ENCODE measurements at regions not wholly inside any gene's neighbourhood (a gene's known extent, or its start where the extent isn't known, plus 50 kb on each side); places are given as distances from the start of the nearest gene placed in this dataset.

DNA sequence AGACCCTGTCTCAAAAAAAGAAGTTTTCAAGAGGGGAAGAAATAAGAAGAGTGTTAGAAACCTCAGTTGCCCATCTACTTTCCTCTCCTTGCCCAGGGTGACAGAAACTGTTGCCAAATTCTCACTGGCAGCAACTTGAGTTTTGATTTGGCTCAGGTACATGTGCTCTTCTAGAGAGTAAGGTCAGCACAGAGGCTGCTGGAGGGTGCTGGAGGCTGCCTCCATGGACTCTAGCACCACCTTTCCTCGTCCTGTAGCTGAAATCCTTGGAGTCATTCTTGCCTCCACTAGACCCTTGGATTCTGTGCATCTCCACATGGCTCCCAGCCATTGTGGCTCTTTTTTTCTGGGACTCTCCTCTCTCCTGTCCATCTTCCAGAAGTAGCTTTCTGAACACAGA, 149.1 kb downstream of the TM9SF2 start:
- DNase-seq = no peak
- BruUV-seq (replicated peaks) = no TSS peak
- no peaks in the 10 kb centered on the region for H3K9me3 ChIP-seq (ENCODE audit: insufficient read depth, low read depth)
- H3K4me1 ChIP-seq (replicated peaks; ENCODE audit: insufficient read depth) = no peaks in the 10 kb centered on the region
- no peaks in the 10 kb centered on the region for H3K36me3 ChIP-seq (ENCODE audit: low read depth)
- no peak overlapping the region for H3K27ac ChIP-seq
- ChIA-PET CTCF (interaction anchor here (0.6 kb wide), 1 partner anchor 582 kb away, joined by 3 read pairs; no protein-coding TSS in a partner anchor), POLR2A (ENCODE audit: unreplicated experiment) (no interaction called here)
- intact Hi-C loops (cut with micrococcal nuclease; ENCODE audit: unreplicated experiment) = loop anchor here (10.0 kb wide), 1 partner anchor 1474 kb away; no protein-coding TSS in a partner anchor
- H4K20me1 ChIP-seq (ENCODE audit: insufficient read depth) = no peaks in the 10 kb centered on the region
- no peaks in the 10 kb centered on the region for H3K27me3 ChIP-seq (ENCODE audit: insufficient read depth, low read depth)
- H3F3A ChIP-seq (ENCODE audit: insufficient read depth, low read depth) = no peaks in the 10 kb centered on the region
- no peak overlapping the region for H2AFZ ChIP-seq
- no peaks in the 10 kb centered on the region for H3K79me2 ChIP-seq (ENCODE audit: low read depth)
- no peak overlapping the region for H3K4me2 ChIP-seq
- TF ChIP-seq, protein P1, sequence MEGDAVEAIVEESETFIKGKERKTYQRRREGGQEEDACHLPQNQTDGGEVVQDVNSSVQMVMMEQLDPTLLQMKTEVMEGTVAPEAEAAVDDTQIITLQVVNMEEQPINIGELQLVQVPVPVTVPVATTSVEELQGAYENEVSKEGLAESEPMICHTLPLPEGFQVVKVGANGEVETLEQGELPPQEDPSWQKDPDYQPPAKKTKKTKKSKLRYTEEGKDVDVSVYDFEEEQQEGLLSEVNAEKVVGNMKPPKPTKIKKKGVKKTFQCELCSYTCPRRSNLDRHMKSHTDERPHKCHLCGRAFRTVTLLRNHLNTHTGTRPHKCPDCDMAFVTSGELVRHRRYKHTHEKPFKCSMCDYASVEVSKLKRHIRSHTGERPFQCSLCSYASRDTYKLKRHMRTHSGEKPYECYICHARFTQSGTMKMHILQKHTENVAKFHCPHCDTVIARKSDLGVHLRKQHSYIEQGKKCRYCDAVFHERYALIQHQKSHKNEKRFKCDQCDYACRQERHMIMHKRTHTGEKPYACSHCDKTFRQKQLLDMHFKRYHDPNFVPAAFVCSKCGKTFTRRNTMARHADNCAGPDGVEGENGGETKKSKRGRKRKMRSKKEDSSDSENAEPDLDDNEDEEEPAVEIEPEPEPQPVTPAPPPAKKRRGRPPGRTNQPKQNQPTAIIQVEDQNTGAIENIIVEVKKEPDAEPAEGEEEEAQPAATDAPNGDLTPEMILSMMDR (conservative IDR thresholded peaks at IDR 0.05) = no peak
- no peak for TF ChIP-seq EZH2 (IDR thresholded peaks at IDR 0.05; ENCODE audit: low read depth)
- no peak overlapping the region for H3K4me3 ChIP-seq
- no peaks in the 10 kb centered on the region for H3K9me2 ChIP-seq (ENCODE audit: insufficient read depth)

DNA sequence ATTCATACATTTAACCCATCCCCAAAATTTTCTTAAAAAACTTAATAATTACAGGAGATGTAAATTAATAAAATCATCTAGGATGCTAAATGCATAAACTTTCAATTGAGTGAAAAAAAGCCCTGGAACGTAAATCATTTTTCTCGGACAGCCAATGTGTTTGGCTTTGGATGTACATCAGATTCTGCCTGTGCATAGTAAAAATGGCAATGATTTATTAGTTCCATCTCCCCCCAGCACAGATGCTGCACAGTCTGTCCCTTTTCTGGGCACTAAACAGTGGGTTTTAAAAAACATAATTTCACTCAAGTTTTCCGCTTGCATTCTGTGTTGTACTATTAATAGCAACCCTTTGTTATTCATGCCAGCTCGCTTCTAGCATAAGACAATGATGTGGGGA, 147.7 kb downstream of the TM9SF2 start:
- TF ChIP-seq, protein P1 (conservative IDR thresholded peaks at IDR 0.05) = no peak
- TF ChIP-seq EZH2 (IDR thresholded peaks at IDR 0.05; ENCODE audit: low read depth) = no peak
- Histone ChIP-seq H3K9me2 (ENCODE audit: insufficient read depth) (no peaks in the 10 kb centered on the region), H3K27me3 (ENCODE audit: insufficient read depth, low read depth) (no peaks in the 10 kb centered on the region), H3K9me3 (ENCODE audit: insufficient read depth, low read depth) (no peaks in the 10 kb centered on the region), H3K4me3 (no peak overlapping the region), H3K36me3 (ENCODE audit: low read depth) (no peaks in the 10 kb centered on the region), H3K4me2 (no peak overlapping the region), H3K27ac (no peak overlapping the region), H3K4me1 (replicated peaks; ENCODE audit: insufficient read depth) (no peaks in the 10 kb centered on the region), H3F3A (ENCODE audit: insufficient read depth, low read depth) (no peaks in the 10 kb centered on the region), H4K20me1 (ENCODE audit: insufficient read depth) (no peaks in the 10 kb centered on the region), H2AFZ (no peak overlapping the region), H3K79me2 (ENCODE audit: low read depth) (no peaks in the 10 kb centered on the region)
- intact Hi-C loops (cut with micrococcal nuclease; ENCODE audit: unreplicated experiment) = no loop called here
- no TSS peak for BruUV-seq (replicated peaks)
- DNase-seq = no peak
- CTCF ChIA-PET = no interaction called here
- POLR2A ChIA-PET (ENCODE audit: unreplicated experiment) = no interaction called here

DNA sequence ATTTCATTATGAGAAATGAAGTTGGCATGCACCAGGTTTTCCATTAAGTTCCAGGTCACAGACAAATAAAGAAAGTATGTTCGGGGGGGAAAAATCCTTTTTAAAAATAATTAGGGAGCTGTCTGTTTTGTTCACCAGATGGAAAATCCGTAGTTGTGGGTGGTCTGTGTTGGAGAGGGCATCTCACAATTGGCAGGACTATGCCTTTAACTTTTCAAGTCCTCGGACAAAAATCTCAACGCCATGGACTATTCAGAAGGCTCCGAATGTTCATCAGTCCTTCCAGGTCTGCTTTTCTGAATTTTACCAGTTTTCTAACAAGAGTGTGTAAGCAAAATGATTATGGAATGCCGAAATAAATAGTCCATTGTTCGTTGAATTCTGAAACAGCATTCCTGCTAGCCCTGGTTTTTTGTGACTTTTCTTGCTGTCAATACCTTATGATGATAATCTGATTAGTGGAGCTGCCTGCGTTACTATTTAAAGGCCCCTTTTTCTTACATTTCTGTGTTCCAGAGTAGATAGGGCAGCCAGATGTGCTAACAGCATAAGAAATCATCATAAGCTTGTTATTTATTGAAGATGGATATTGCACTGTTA, 146.9 kb downstream of the TM9SF2 start:
- no peak overlapping the region for H3K4me2 ChIP-seq
- POLR2A ChIA-PET (ENCODE audit: unreplicated experiment) = no interaction called here
- no TSS peak for BruUV-seq (replicated peaks)
- H3F3A ChIP-seq (ENCODE audit: insufficient read depth, low read depth) = no peaks in the 10 kb centered on the region
- H3K9me3 ChIP-seq (ENCODE audit: insufficient read depth, low read depth) = no peaks in the 10 kb centered on the region
- H3K4me1 ChIP-seq (replicated peaks; ENCODE audit: insufficient read depth) = no peaks in the 10 kb centered on the region
- no peak overlapping the region for H2AFZ ChIP-seq
- H3K27me3 ChIP-seq (ENCODE audit: insufficient read depth, low read depth) = no peaks in the 10 kb centered on the region
- intact Hi-C loops (cut with micrococcal nuclease; ENCODE audit: unreplicated experiment) = no loop called here
- TF ChIP-seq, protein P1 (conservative IDR thresholded peaks at IDR 0.05) = no peak
- TF ChIP-seq EZH2 (IDR thresholded peaks at IDR 0.05; ENCODE audit: low read depth) = no peak
- CTCF ChIA-PET = no interaction called here
- no peak for DNase-seq
- no peaks in the 10 kb centered on the region for H4K20me1 ChIP-seq (ENCODE audit: insufficient read depth)
- no peaks in the 10 kb centered on the region for H3K79me2 ChIP-seq (ENCODE audit: low read depth)
- H3K27ac ChIP-seq = no peak overlapping the region
- no peaks in the 10 kb centered on the region for H3K9me2 ChIP-seq (ENCODE audit: insufficient read depth)
- H3K36me3 ChIP-seq (ENCODE audit: low read depth) = no peaks in the 10 kb centered on the region
- no peak overlapping the region for H3K4me3 ChIP-seq
